Common myeloid progenitor, CD34-positive (primary cell): ENCODE measurements at regions not wholly inside any gene's neighbourhood (a gene's known extent, or its start where the extent isn't known, plus 50 kb on each side); places are given as distances from the start of the nearest gene placed in this dataset.

Experiments used
- CTCF ChIA-PET: fragments of 350-600 bp; sonication (Branson Sonifier 250); formaldehyde crosslinking; loops from one replicate; lab custom pipeline; 2021; ENCODE audit warnings: antibody characterized with exemption; lab: Charles Lee
- POLR2A ChIA-PET: fragments of 350-600 bp; sonication (Branson Sonifier 250); formaldehyde crosslinking; loops from one replicate; lab custom pipeline; 2021; ENCODE audit warnings: antibody characterized with exemption; lab: Charles Lee
- DNase-seq, 3 donors: peaks; one replicate each; pipeline versions ENCODE4 v3.0.0 to v3.0.0-alpha.2; 2013
- H3K27ac ChIP-seq, 2 experiments: 1 replicate in 1 of 2; 2 replicates in 1 of 2; pipeline ENCODE4 v1.7.0; 2013; ENCODE audit warnings: inconsistent platforms in 2 of 2, low read length in 2 of 2, mild to moderate bottlenecking in 2 of 2, low read depth in 1 of 2, moderate library complexity in 1 of 2; ENCODE audit not compliant: severe bottlenecking in 2 of 2, insufficient read depth in 1 of 2, poor library complexity in 1 of 2
- H3K27me3 ChIP-seq, 5 experiments: replicated peaks in 2 of 5; 1 replicate in 3 of 5; 2 replicates in 2 of 5; pipeline versions ENCODE4 v1.6.1 to v1.7.0; 2013; ENCODE audit warnings: low read length in 4 of 5, mild to moderate bottlenecking in 2 of 5, moderate library complexity in 2 of 5, inconsistent platforms in 1 of 5; ENCODE audit not compliant: insufficient read depth in 5 of 5, control insufficient read depth in 4 of 5
- H3K36me3 ChIP-seq, 4 experiments: 1 replicate in 2 of 4; 2 replicates in 2 of 4; pipeline versions ENCODE4 v1.6.1 to v1.7.0; 2013; ENCODE audit warnings: low read length in 3 of 4, control low read depth in 1 of 4, mild to moderate bottlenecking in 1 of 4; ENCODE audit not compliant: control insufficient read depth in 4 of 4, insufficient read depth in 4 of 4
- H3K4me1 ChIP-seq, 4 experiments: 1 replicate in 3 of 4; 2 replicates in 1 of 4; pipeline versions ENCODE4 v1.6.1 to v1.7.1; 2013; ENCODE audit warnings: low read length in 3 of 4, mild to moderate bottlenecking in 3 of 4, control low read depth in 1 of 4, inconsistent platforms in 1 of 4, moderate library complexity in 1 of 4; ENCODE audit not compliant: control insufficient read depth in 4 of 4, insufficient read depth in 4 of 4; ENCODE audit errors: control extremely low read depth in 1 of 4
- H3K4me3 ChIP-seq, 7 experiments: 1 replicate in 4 of 7; 2 replicates in 3 of 7; pipeline versions ENCODE4 v1.5.1 to v1.7.0; 2013; ENCODE audit warnings: mild to moderate bottlenecking in 7 of 7, low read length in 6 of 7, moderate library complexity in 6 of 7, inconsistent platforms in 2 of 7, low read depth in 2 of 7, control low read depth in 1 of 7; ENCODE audit not compliant: insufficient read depth in 4 of 7, control insufficient read depth in 1 of 7; ENCODE audit errors: extremely low read depth in 1 of 7
- H3K9me3 ChIP-seq, 5 experiments: 1 replicate in 4 of 5; 2 replicates in 1 of 5; pipeline versions ENCODE4 v1.6.1 to v1.7.1; 2013; ENCODE audit warnings: low read length in 4 of 5, mild to moderate bottlenecking in 2 of 5, inconsistent platforms in 1 of 5, low read depth in 1 of 5, moderate library complexity in 1 of 5; ENCODE audit not compliant: control insufficient read depth in 4 of 5, insufficient read depth in 2 of 5; ENCODE audit errors: control extremely low read depth in 1 of 5
- WGBS: methylation state at CpG from one replicate; pipeline ENCODE4 v1.1.5; 2013; ENCODE audit not compliant: insufficient coverage; 5-methylcytosine and 5-hydroxymethylcytosine counted together

GRCh38 chr2:66236816-66237802 lies 197.8 kb upstream of the MEIS1 start:
- ChIA-PET POLR2A (no interaction called here), CTCF (interaction anchor here (0.6 kb wide), 1 partner anchor 488 kb away, joined by 3 read pairs; no protein-coding TSS in a partner anchor)
- WGBS, result over 99% methylated on average over 12 of the region's 18 CpGs
- H3K4me1 ChIP-seq, result no peaks in the 10 kb centered on the region
- DNase-seq, result no peak
- H3K4me3 ChIP-seq, result no peak overlapping the region
- H3K36me3 ChIP-seq, result no peaks in the 10 kb centered on the region
- H3K9me3 ChIP-seq, result peaks cover 0 to 1% (median 0%) of the 10 kb centered on the region in 5 experiments
- no peak overlapping the region for H3K27ac ChIP-seq
- peaks cover 0 to 2% (median 0%) of the 10 kb centered on the region in 5 experiments for H3K27me3 ChIP-seq

GRCh38 chr2:66236067-66236685 lies 198.7 kb upstream of the MEIS1 start:
- 95% methylated on average over 6 of the region's 9 CpGs for WGBS
- no peaks in the 10 kb centered on the region for H3K4me1 ChIP-seq
- H3K27me3 ChIP-seq, result peaks cover 0 to 2% (median 0%) of the 10 kb centered on the region in 5 experiments
- CTCF ChIA-PET, result no interaction called here
- H3K4me3 ChIP-seq, result no peak overlapping the region
- peaks cover 0 to 1% (median 0%) of the 10 kb centered on the region in 5 experiments for H3K9me3 ChIP-seq
- no peak for DNase-seq
- H3K27ac ChIP-seq, result no peak overlapping the region
- POLR2A ChIA-PET, result no interaction called here
- H3K36me3 ChIP-seq, result no peaks in the 10 kb centered on the region

DNA sequence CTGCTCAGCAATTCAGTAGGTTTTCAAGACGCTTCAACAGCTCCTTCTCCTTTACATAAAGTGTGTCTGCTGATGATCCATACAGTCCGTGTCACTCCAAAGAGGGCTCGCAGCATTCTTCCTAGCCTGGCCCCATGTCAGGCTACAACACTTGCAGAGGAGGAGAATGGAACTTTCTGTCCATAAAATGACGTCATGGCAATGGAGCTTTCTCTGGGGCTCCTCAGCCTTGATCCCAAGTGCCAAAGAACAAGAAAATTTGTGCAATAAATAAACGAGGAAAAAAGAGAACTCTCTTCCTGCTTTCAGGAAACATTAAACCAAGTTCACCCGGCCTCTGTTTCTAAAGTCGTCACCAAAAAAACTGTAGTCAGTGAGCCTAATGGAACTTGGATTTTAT lies 199.5 kb upstream of the MEIS1 start:
- Histone ChIP-seq H3K9me3 (peaks cover 0 to 1% (median 0%) of the 10 kb centered on the region in 5 experiments), H3K27ac (no peak overlapping the region)
- 87% methylated on average over 4 of the region's 7 CpGs for WGBS

DNA sequence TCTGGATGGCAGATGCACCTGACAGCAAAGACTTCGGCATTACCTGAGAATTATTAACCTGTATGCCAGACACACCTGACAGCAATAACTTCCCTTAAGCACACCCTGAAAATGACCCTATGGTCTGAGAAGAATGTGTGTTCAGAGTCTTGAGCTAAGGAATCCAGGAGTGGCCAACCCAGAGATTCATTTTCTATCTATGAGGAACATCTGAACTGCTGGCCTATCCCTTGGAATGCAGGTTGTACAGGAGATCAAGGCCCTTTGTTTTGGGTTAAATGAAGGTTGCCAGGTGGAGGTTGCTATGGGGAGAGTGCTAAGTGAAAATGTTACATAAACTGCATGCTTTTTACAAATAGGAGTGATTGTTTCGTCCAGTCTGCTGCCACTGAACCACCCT lies 200.9 kb upstream of the MEIS1 start:
- 100% methylated on average over 1 of the region's 2 CpGs for WGBS
- no peaks in the 10 kb centered on the region for H3K36me3 ChIP-seq
- H3K4me3 ChIP-seq, result no peak overlapping the region
- H3K27me3 ChIP-seq, result peaks cover 0 to 2% (median 0%) of the 10 kb centered on the region in 5 experiments
- H3K27ac ChIP-seq, result no peak overlapping the region
- H3K4me1 ChIP-seq, result no peaks in the 10 kb centered on the region
- H3K9me3 ChIP-seq, result peaks cover 0 to 1% (median 0%) of the 10 kb centered on the region in 5 experiments
- ChIA-PET CTCF (no interaction called here), POLR2A (no interaction called here)
- no peak for DNase-seq

More for the DNA sequence above, 199.5 kb upstream of the MEIS1 start:
- no peak overlapping the region for H3K4me3 ChIP-seq
- H3K36me3 ChIP-seq, result no peaks in the 10 kb centered on the region
- ChIA-PET POLR2A (no interaction called here), CTCF (interaction anchor here (0.6 kb wide), 1 partner anchor 9 kb away, joined by 3 read pairs; no protein-coding TSS in a partner anchor)
- DNase-seq, result no peak
- H3K27me3 ChIP-seq, result peaks cover 0 to 2% (median 0%) of the 10 kb centered on the region in 5 experiments
- no peaks in the 10 kb centered on the region for H3K4me1 ChIP-seq

DNA sequence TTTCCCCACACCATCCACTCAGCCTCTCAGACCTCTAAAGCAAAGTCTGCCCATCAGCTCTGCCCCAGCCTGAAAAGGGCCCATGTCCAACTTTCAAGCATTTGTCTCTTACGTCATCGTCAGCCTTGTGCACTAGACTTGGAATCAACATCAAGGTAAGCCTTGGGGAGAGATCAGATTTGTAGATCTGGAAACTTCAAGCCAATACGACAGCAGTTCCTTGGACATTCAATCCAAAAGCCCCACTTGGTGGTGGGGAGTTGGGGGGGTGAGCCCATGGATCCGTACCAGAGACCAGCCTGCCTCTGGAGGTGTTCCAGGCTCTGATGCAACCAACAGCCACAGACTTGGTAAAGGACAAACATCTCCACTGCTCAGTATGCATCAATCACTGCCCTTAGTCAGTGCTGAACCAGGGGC lies 206.8 kb upstream of the MEIS1 start:
- H3K4me1 ChIP-seq, result no peaks in the 10 kb centered on the region
- H3K9me3 ChIP-seq, result peaks cover 0 to 1% (median 0%) of the 10 kb centered on the region in 5 experiments
- ChIA-PET POLR2A (no interaction called here), CTCF (no interaction called here)
- H3K36me3 ChIP-seq, result no peaks in the 10 kb centered on the region
- WGBS, result 68% methylated on average over 4 of the region's 4 CpGs
- H3K27me3 ChIP-seq, result peaks cover 0 to 8% (median 3%) of the 10 kb centered on the region in 5 experiments
- no peak overlapping the region for H3K4me3 ChIP-seq
- DNase-seq, result no peak
- no peak overlapping the region for H3K27ac ChIP-seq

- no peaks in the 10 kb centered on the region for H3K36me3 ChIP-seq
- WGBS, result 50% methylated on average over 7 of the region's 8 CpGs
- no peak overlapping the region for H3K4me3 ChIP-seq
- ChIA-PET CTCF (no interaction called here), POLR2A (no interaction called here)
- no peak for DNase-seq
- H3K27ac ChIP-seq, result no peak overlapping the region
- H3K27me3 ChIP-seq, result peaks cover 0 to 8% (median 0%) of the 10 kb centered on the region in 5 experiments
- H3K4me1 ChIP-seq, result no peaks in the 10 kb centered on the region
- H3K9me3 ChIP-seq, result peaks cover 0 to 2% (median 0%) of the 10 kb centered on the region in 5 experiments
These were observed 217.8 kb upstream of the MEIS1 start for GRCh38 chr2:66217039-66217585.
